ENCODE measurements at regions not wholly inside any gene's neighbourhood (a gene's known extent, or its start where the extent isn't known, plus 50 kb on each side); places are given as distances from the start of the nearest gene placed in this dataset.

- BruUV-seq (replicated peaks) = no TSS peak
- POLR2A ChIA-PET (ENCODE audit: unreplicated experiment) = no interaction called here
- CTCF ChIA-PET = no interaction called here
- Histone ChIP-seq H3K9me2 (replicated peaks; ENCODE audit: low read length) (no peaks in the 10 kb centered on the region), H3K27ac (ENCODE audit: low read length) (no peak overlapping the region), H3K4me1 (ENCODE audit: insufficient read depth, low read length) (0 out of 2 replicates have a peak, but pooled peaks cover 4% of the 10 kb centered on the region), H3K27me3 (ENCODE audit: low read length) (no peaks in the 10 kb centered on the region), H3K36me3 (ENCODE audit: low read depth, low read length) (peaks cover 5% of the 10 kb centered on the region; the same call in 1 of the 2 replicates), H3F3A (ENCODE audit: low read length, unreplicated experiment) (no peaks in the 10 kb centered on the region), H3K79me2 (ENCODE audit: low read length) (no peaks in the 10 kb centered on the region), H3K9me3 (ENCODE audit: low read length) (no peaks in the 10 kb centered on the region), H3K9ac (ENCODE audit: low read length) (no peak overlapping the region), H3K4me3 (ENCODE audit: low read length) (no peak overlapping the region), H4K20me1 (ENCODE audit: low read length) (no peaks in the 10 kb centered on the region), H2AFZ (ENCODE audit: low read length) (no peak overlapping the region), H3K4me2 (ENCODE audit: low read length) (no peak overlapping the region)
- no peak for DNase-seq
- no peak for TF ChIP-seq EZH2 (IDR thresholded peaks at IDR 0.05; ENCODE audit: low read length, unreplicated experiment)
- no peak for ATAC-seq
- intact Hi-C loops (cut with micrococcal nuclease) = no loop called here
These were observed 101.7 kb downstream of the CYB561 start for GRCh38 chr17:63344383-63344782.

- CTCF ChIA-PET = no interaction called here
- intact Hi-C loops (cut with micrococcal nuclease) = no loop called here
- Histone ChIP-seq H3K4me3 (ENCODE audit: low read length) (no peak overlapping the region), H3K9ac (ENCODE audit: low read length) (no peak overlapping the region), H3K79me2 (ENCODE audit: low read length) (no peaks in the 10 kb centered on the region), H4K20me1 (ENCODE audit: low read length) (no peaks in the 10 kb centered on the region), H3K9me2 (replicated peaks; ENCODE audit: low read length) (no peaks in the 10 kb centered on the region), H2AFZ (ENCODE audit: low read length) (no peak overlapping the region), H3K4me1 (ENCODE audit: insufficient read depth, low read length) (0 out of 2 replicates have a peak, but pooled peaks cover 7% of the 10 kb centered on the region), H3K9me3 (ENCODE audit: low read length) (no peaks in the 10 kb centered on the region), H3K27me3 (ENCODE audit: low read length) (no peaks in the 10 kb centered on the region), H3F3A (ENCODE audit: low read length, unreplicated experiment) (no peaks in the 10 kb centered on the region), H3K4me2 (ENCODE audit: low read length) (no peak overlapping the region), H3K27ac (ENCODE audit: low read length) (no peak overlapping the region), H3K36me3 (ENCODE audit: low read depth, low read length) (peaks cover 5% of the 10 kb centered on the region; the same call in 1 of the 2 replicates)
- POLR2A ChIA-PET (ENCODE audit: unreplicated experiment) = interaction anchor here (0.7 kb wide), 1 partner anchor 195 kb away, joined by 24 read pairs; no protein-coding TSS in a partner anchor
- ATAC-seq (no peak), DNase-seq (no peak)
- TF ChIP-seq EZH2phosphoT487 (IDR thresholded peaks at IDR 0.05; ENCODE audit: borderline replicate concordance, low read length) (no peak), EZH2 (IDR thresholded peaks at IDR 0.05; ENCODE audit: low read length, unreplicated experiment) (no peak), CTCF (conservative IDR thresholded peaks at IDR 0.05; ENCODE audit: low read depth, low read length) (no peak)
- BruUV-seq (replicated peaks) = no TSS peak
These were observed 100.5 kb downstream of the CYB561 start for GRCh38 chr17:63345611-63346010.

- Histone ChIP-seq H3K9me3 (ENCODE audit: low read length) (no peaks in the 10 kb centered on the region), H2AFZ (ENCODE audit: low read length) (no peak overlapping the region), H3K9me2 (replicated peaks; ENCODE audit: low read length) (no peaks in the 10 kb centered on the region), H3K27ac (ENCODE audit: low read length) (no peak overlapping the region), H3F3A (ENCODE audit: low read length, unreplicated experiment) (no peaks in the 10 kb centered on the region), H3K9ac (ENCODE audit: low read length) (no peak overlapping the region), H3K4me3 (ENCODE audit: low read length) (no peak overlapping the region), H3K36me3 (ENCODE audit: low read depth, low read length) (no peaks in the 10 kb centered on the region), H3K27me3 (ENCODE audit: low read length) (no peaks in the 10 kb centered on the region), H3K4me1 (ENCODE audit: insufficient read depth, low read length) (0 out of 2 replicates have a peak, but pooled peaks cover 7% of the 10 kb centered on the region), H3K4me2 (ENCODE audit: low read length) (no peak overlapping the region), H3K79me2 (ENCODE audit: low read length) (no peaks in the 10 kb centered on the region), H4K20me1 (ENCODE audit: low read length) (no peaks in the 10 kb centered on the region)
- TF ChIP-seq EZH2 (IDR thresholded peaks at IDR 0.05; ENCODE audit: low read length, unreplicated experiment) = no peak
- no peak for TF ChIP-seq EZH2phosphoT487 (IDR thresholded peaks at IDR 0.05; ENCODE audit: borderline replicate concordance, low read length)
- TF ChIP-seq CTCF (conservative IDR thresholded peaks at IDR 0.05; ENCODE audit: low read depth, low read length) = no peak
- DNase-seq (no peak), ATAC-seq (no peak)
- CTCF ChIA-PET = no interaction called here
- POLR2A ChIA-PET (ENCODE audit: unreplicated experiment) = no interaction called here
- BruUV-seq (replicated peaks) = no TSS peak
- intact Hi-C loops (cut with micrococcal nuclease) = no loop called here
These were observed 98.6 kb downstream of the CYB561 start for GRCh38 chr17:63347475-63347874.

Measured in PC-3 (cell line).